Lower leg skin (tissue), 3 donors: ENCODE measurements at regions not wholly inside any gene's neighbourhood (a gene's known extent, or its start where the extent isn't known, plus 50 kb on each side); places are given as distances from the start of the nearest gene placed in this dataset.

Source experiments
- CTCF ChIP-seq, 3 donors: fragments of 450-650 bp; IDR thresholded peaks; one replicate each; pipeline ENCODE4 v1.5.1; 2016; ENCODE audit warnings: antibody characterized with exemption in 3 of 3, mild to moderate bottlenecking in 3 of 3, moderate library complexity in 2 of 3
- POLR2A ChIP-seq, 2 donors: fragments of 450-650 bp; IDR thresholded peaks; one replicate each; pipeline ENCODE4 v1.6.1; 2016 to 2017; ENCODE audit warnings: antibody characterized with exemption in 2 of 2, mild to moderate bottlenecking in 1 of 2, moderate library complexity in 1 of 2

GRCh38 chr3:82521657-82522056 lies 760.2 kb upstream of the GBE1 start:
- TF ChIP-seq CTCF (IDR thresholded peaks at IDR 0.05), result no peak
- TF ChIP-seq POLR2A (IDR thresholded peaks at IDR 0.05), result no peak
